BLaER1 (cell line): ENCODE measurements at regions not wholly inside any gene's neighbourhood (a gene's known extent, or its start where the extent isn't known, plus 50 kb on each side); places are given as distances from the start of the nearest gene placed in this dataset.

ENCODE experiments used
- H3K27ac ChIP-seq: shearing (Covaris generic); formaldehyde crosslinking; 2 replicates; pipeline ENCODE4 v1.8.1; 2022
- H3K27me3 ChIP-seq: shearing (Covaris generic); formaldehyde crosslinking; 2 replicates; pipeline ENCODE4 v1.8.1; 2022
- H3K36me3 ChIP-seq: shearing (Covaris generic); formaldehyde crosslinking; 2 replicates; pipeline ENCODE4 v1.8.1; 2022
- H3K4me1 ChIP-seq: shearing (Covaris generic); formaldehyde crosslinking; 2 replicates; pipeline ENCODE4 v1.8.1; 2022
- H3K4me2 ChIP-seq: shearing (Covaris generic); formaldehyde crosslinking; 2 replicates; pipeline ENCODE4 v1.8.1; 2022
- H3K4me3 ChIP-seq: shearing (Covaris generic); formaldehyde crosslinking; 2 replicates; pipeline ENCODE4 v1.8.1; 2022
- H3K9ac ChIP-seq: shearing (Covaris generic); formaldehyde crosslinking; 2 replicates; pipeline ENCODE4 v1.8.1; 2022
- H3K9me3 ChIP-seq: shearing (Covaris generic); formaldehyde crosslinking; 2 replicates; pipeline ENCODE4 v1.8.1; 2022
- H4K20me1 ChIP-seq: shearing (Covaris generic); formaldehyde crosslinking; 2 replicates; pipeline ENCODE4 v1.8.1; 2022
- Cebpa-rat ChIP-seq: shearing (Covaris generic); IDR thresholded peaks from 2 replicates; pipeline ENCODE4 v1.8.1; 2022

GRCh38 chr22:48047722-48048500 is 1285.5 kb downstream of the TBC1D22A start:
- Histone ChIP-seq H3K9me3 (no peaks in the 10 kb centered on the region), H3K4me2 (no peak overlapping the region), H3K36me3 (no peaks in the 10 kb centered on the region), H3K4me3 (no peak overlapping the region), H4K20me1 (no peaks in the 10 kb centered on the region), H3K9ac (no peak overlapping the region), H3K4me1 (peaks cover 40% of the 10 kb centered on the region), H3K27me3 (peaks cover 10% of the 10 kb centered on the region; the same call in 1 of the 2 replicates), H3K27ac (no peak overlapping the region)
- TF ChIP-seq Cebpa-rat: no peak

GRCh38 chr22:48045369-48045768 is 1282.9 kb downstream of the TBC1D22A start:
- TF ChIP-seq Cebpa-rat: no peak
- peak overlapping the region; percentile 70 for H3K4me2 ChIP-seq
- H3K27me3 ChIP-seq: peaks cover 10% of the 10 kb centered on the region; the same call in 1 of the 2 replicates
- H3K36me3 ChIP-seq: no peaks in the 10 kb centered on the region
- no peaks in the 10 kb centered on the region for H4K20me1 ChIP-seq
- H3K9ac ChIP-seq: no peak overlapping the region
- H3K27ac ChIP-seq: no peak overlapping the region
- no peak overlapping the region for H3K4me3 ChIP-seq
- H3K4me1 ChIP-seq: peaks cover 32% of the 10 kb centered on the region
- no peaks in the 10 kb centered on the region for H3K9me3 ChIP-seq

- no peaks in the 10 kb centered on the region for H3K36me3 ChIP-seq
- H3K4me3 ChIP-seq: no peak overlapping the region
- H3K4me2 ChIP-seq: peak overlapping the region; percentile 70
- no peaks in the 10 kb centered on the region for H3K9me3 ChIP-seq
- H3K4me1 ChIP-seq: peaks cover 32% of the 10 kb centered on the region
- no peak for TF ChIP-seq Cebpa-rat
- no peak overlapping the region for H3K9ac ChIP-seq
- H3K27me3 ChIP-seq: peaks cover 10% of the 10 kb centered on the region; the same call in 1 of the 2 replicates
- no peaks in the 10 kb centered on the region for H4K20me1 ChIP-seq
- no peak overlapping the region for H3K27ac ChIP-seq
Measured at GRCh38 chr22:48044487-48045060, 1282.1 kb downstream of the TBC1D22A start.

- Histone ChIP-seq H3K27ac (no peak overlapping the region), H3K27me3 (peaks cover 10% of the 10 kb centered on the region; the same call in 1 of the 2 replicates), H3K9me3 (no peaks in the 10 kb centered on the region), H3K4me1 (peaks cover 32% of the 10 kb centered on the region), H4K20me1 (no peaks in the 10 kb centered on the region), H3K9ac (no peak overlapping the region), H3K4me3 (no peak overlapping the region), H3K36me3 (no peaks in the 10 kb centered on the region), H3K4me2 (no peak overlapping the region)
- TF ChIP-seq Cebpa-rat: no peak
Measured at GRCh38 chr22:48043581-48043980, 1281.1 kb downstream of the TBC1D22A start.

GRCh38 chr22:48042621-48043395 is 1280.4 kb downstream of the TBC1D22A start:
- Histone ChIP-seq H3K4me3 (no peak overlapping the region), H3K27ac (no peak overlapping the region), H3K36me3 (no peaks in the 10 kb centered on the region), H3K4me1 (peaks cover 32% of the 10 kb centered on the region), H4K20me1 (no peaks in the 10 kb centered on the region), H3K9ac (no peak overlapping the region), H3K4me2 (no peak overlapping the region), H3K9me3 (no peaks in the 10 kb centered on the region), H3K27me3 (peaks cover 10% of the 10 kb centered on the region; the same call in 1 of the 2 replicates)
- no peak for TF ChIP-seq Cebpa-rat

- Histone ChIP-seq H3K4me2 (no peak overlapping the region), H3K27ac (no peak overlapping the region), H3K4me3 (no peak overlapping the region), H3K27me3 (no peaks in the 10 kb centered on the region), H3K9me3 (no peaks in the 10 kb centered on the region), H4K20me1 (no peaks in the 10 kb centered on the region), H3K36me3 (no peaks in the 10 kb centered on the region), H3K4me1 (peaks cover 4% of the 10 kb centered on the region), H3K9ac (no peak overlapping the region)
- no peak for TF ChIP-seq Cebpa-rat
Measured at GRCh38 chr22:48039326-48039725, 1276.9 kb downstream of the TBC1D22A start.

- Histone ChIP-seq H3K4me3 (no peak overlapping the region), H3K4me2 (no peak overlapping the region), H3K9me3 (no peaks in the 10 kb centered on the region), H3K27ac (no peak overlapping the region), H3K4me1 (no peaks in the 10 kb centered on the region), H3K9ac (no peak overlapping the region), H3K36me3 (no peaks in the 10 kb centered on the region), H3K27me3 (no peaks in the 10 kb centered on the region), H4K20me1 (no peaks in the 10 kb centered on the region)
- no peak for TF ChIP-seq Cebpa-rat
Measured at GRCh38 chr22:48037618-48038017, 1275.2 kb downstream of the TBC1D22A start.

DNA sequence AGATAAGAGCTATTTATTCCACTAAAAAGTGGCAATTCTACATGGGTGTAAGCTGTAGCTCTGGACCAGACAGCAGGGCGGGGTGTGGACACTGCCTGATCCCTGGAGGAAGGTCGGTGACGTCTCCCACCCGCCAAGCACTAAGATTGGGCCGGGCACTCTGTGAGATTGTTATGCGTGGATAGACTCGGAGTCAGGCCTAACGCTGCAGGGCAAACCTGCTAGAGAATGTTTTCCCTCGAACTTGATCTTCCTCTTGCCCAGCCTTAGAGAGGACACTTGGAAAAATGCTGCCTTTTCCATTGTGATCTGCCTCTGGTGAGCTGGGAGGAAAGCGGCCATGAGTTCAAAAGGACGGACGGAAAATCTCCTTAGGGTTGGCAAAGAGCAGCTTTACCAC is 1273.4 kb downstream of the TBC1D22A start:
- Histone ChIP-seq H4K20me1 (no peaks in the 10 kb centered on the region), H3K4me2 (no peak overlapping the region), H3K27me3 (no peaks in the 10 kb centered on the region), H3K4me1 (no peaks in the 10 kb centered on the region), H3K36me3 (no peaks in the 10 kb centered on the region), H3K9ac (no peak overlapping the region), H3K27ac (no peak overlapping the region), H3K9me3 (no peaks in the 10 kb centered on the region), H3K4me3 (no peak overlapping the region)
- no peak for TF ChIP-seq Cebpa-rat

- TF ChIP-seq Cebpa-rat: no peak
- no peaks in the 10 kb centered on the region for H4K20me1 ChIP-seq
- H3K4me3 ChIP-seq: no peak overlapping the region
- no peaks in the 10 kb centered on the region for H3K4me1 ChIP-seq
- no peaks in the 10 kb centered on the region for H3K27me3 ChIP-seq
- no peak overlapping the region for H3K27ac ChIP-seq
- H3K4me2 ChIP-seq: no peak overlapping the region
- H3K9ac ChIP-seq: no peak overlapping the region
- H3K9me3 ChIP-seq: no peaks in the 10 kb centered on the region
- no peaks in the 10 kb centered on the region for H3K36me3 ChIP-seq
Measured at GRCh38 chr22:48031589-48031988, 1269.1 kb downstream of the TBC1D22A start.

- no peaks in the 10 kb centered on the region for H3K36me3 ChIP-seq
- no peak for TF ChIP-seq Cebpa-rat
- H3K4me2 ChIP-seq: no peak overlapping the region
- no peaks in the 10 kb centered on the region for H4K20me1 ChIP-seq
- H3K27me3 ChIP-seq: no peaks in the 10 kb centered on the region
- H3K27ac ChIP-seq: no peak overlapping the region
- peaks cover 8% of the 10 kb centered on the region; the same call in 1 of the 2 replicates for H3K4me1 ChIP-seq
- no peak overlapping the region for H3K9ac ChIP-seq
- peaks cover 13% of the 10 kb centered on the region for H3K9me3 ChIP-seq
- H3K4me3 ChIP-seq: no peak overlapping the region
Measured at GRCh38 chr22:48025096-48025495, 1262.6 kb downstream of the TBC1D22A start.
